Inflammatory macrophage (primary cell): ENCODE measurements at regions not wholly inside any gene's neighbourhood (a gene's known extent, or its start where the extent isn't known, plus 50 kb on each side); places are given as distances from the start of the nearest gene placed in this dataset.
"Not testable (repeated sequence)": the region's sequence is repeated elsewhere in the genome, so short reads cannot be mapped to it uniquely, and the experiment has no call there.

Experiments used
- DNase-seq, 2 donors: peaks; one replicate each; pipeline ENCODE4 v3.0.0-alpha.2; 2020 to 2022

GRCh38 chr21:36207577-36208320 lies 51.1 kb downstream of the DOP1B start:
- no peak for DNase-seq

GRCh38 chr21:36208326-36209013 lies 51.8 kb downstream of the DOP1B start:
- DNase-seq: no peak

GRCh38 chr21:36209626-36210171 lies 53.1 kb downstream of the DOP1B start:
- DNase-seq: peak; percentile 28 to 34

GRCh38 chr21:36210779-36211659 lies 54.4 kb downstream of the DOP1B start:
- DNase-seq: no peak

- DNase-seq: peak; percentile 55 to 69
Observed at GRCh38 chr21:36211660-36212512, 55.3 kb downstream of the DOP1B start.

GRCh38 chr21:36212513-36212780 lies 55.8 kb downstream of the DOP1B start:
- no peak for DNase-seq

- no peak for DNase-seq
Observed at GRCh38 chr21:36214561-36214960, 57.9 kb downstream of the DOP1B start.

GRCh38 chr21:36217743-36218142 lies 61.1 kb downstream of the DOP1B start:
- DNase-seq: no peak

GRCh38 chr21:36218691-36219090 lies 62.1 kb downstream of the DOP1B start:
- no peak for DNase-seq

- DNase-seq: no peak
Observed at GRCh38 chr21:36223451-36223850, 66.8 kb downstream of the DOP1B start.

- DNase-seq: no peak
Observed at GRCh38 chr21:36229181-36229580, 72.6 kb downstream of the DOP1B start.

GRCh38 chr21:36231444-36231843 lies 74.8 kb downstream of the DOP1B start:
- DNase-seq: not testable (repeated sequence)

GRCh38 chr21:36232641-36233040 lies 76.0 kb downstream of the DOP1B start:
- DNase-seq: no peak

GRCh38 chr21:36235058-36235582 lies 78.5 kb downstream of the DOP1B start:
- DNase-seq: no peak

GRCh38 chr21:36236052-36236730 lies 79.6 kb downstream of the DOP1B start:
- no peak for DNase-seq

- no peak for DNase-seq
Observed at GRCh38 chr21:36237441-36237840, 80.8 kb downstream of the DOP1B start.

GRCh38 chr21:36239585-36239984 lies 80.4 kb upstream of the MORC3 start:
- no peak for DNase-seq

- no peak for DNase-seq
Observed at GRCh38 chr21:36241717-36242116, 78.3 kb upstream of the MORC3 start.

- no peak for DNase-seq
Observed at GRCh38 chr21:36245115-36245514, 74.9 kb upstream of the MORC3 start.

- DNase-seq: no peak
Observed at GRCh38 chr21:36245649-36246048, 74.3 kb upstream of the MORC3 start.

GRCh38 chr21:36246080-36246631 lies 73.8 kb upstream of the MORC3 start:
- DNase-seq: no peak
